Mesothelial cell of epicardium (in vitro differentiated cells): ENCODE measurements at regions not wholly inside any gene's neighbourhood (a gene's known extent, or its start where the extent isn't known, plus 50 kb on each side); places are given as distances from the start of the nearest gene placed in this dataset.

ENCODE experiments used
- DNase-seq, 2 experiments: peaks; one replicate each; pipeline ENCODE4 v3.0.0; 2021; ENCODE audit warnings: low spot score in 2 of 2; ENCODE audit not compliant: unreplicated experiment in 2 of 2
- H3K27ac Mint-ChIP-seq: 2 replicates; pipeline ENCODE4 v1.8.0; 2021; ENCODE audit warnings: mixed read lengths
- H3K27me3 Mint-ChIP-seq: 2 replicates; pipeline ENCODE4 v1.8.0; 2021; ENCODE audit warnings: low read depth, mixed read lengths
- H3K36me3 Mint-ChIP-seq: 2 replicates; pipeline ENCODE4 v1.8.0; 2021; ENCODE audit warnings: mixed read lengths
- H3K4me1 Mint-ChIP-seq: 2 replicates; pipeline ENCODE4 v1.8.0; 2021; ENCODE audit warnings: mixed read lengths
- H3K4me3 Mint-ChIP-seq: 2 replicates; pipeline ENCODE4 v1.8.0; 2021; ENCODE audit warnings: mild to moderate bottlenecking, moderate library complexity, mixed read lengths
- H3K9me3 Mint-ChIP-seq: 2 replicates; pipeline ENCODE4 v1.8.0; 2021; ENCODE audit warnings: mixed read lengths
- TF ChIP-seq, protein P1 (sequence below): fragments of 200-600 bp; sonication (generic); IDR thresholded peaks from one replicate; pipeline ENCODE4 v1.5.0; 2021; ENCODE audit warnings: antibody characterized with exemption; ENCODE audit not compliant: unreplicated experiment

DNA sequence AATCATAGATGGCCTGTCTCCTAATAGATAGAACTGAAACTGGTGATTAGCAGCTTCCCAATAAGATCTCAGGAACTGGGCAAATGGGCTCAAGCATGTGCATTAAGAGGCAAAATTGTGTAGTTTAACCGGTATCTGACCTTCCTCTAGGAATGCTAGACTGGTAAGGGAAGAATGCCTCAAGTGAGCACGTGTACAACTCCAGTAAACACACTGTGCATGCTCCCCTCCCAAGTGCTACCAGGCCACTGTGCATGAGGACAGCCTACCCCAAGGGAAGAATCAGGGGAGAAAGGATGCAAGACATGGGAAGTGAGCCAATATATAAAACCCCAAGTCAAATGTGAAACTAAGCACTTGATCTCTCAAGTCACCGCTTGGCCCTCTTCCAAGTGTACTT lies 1157.4 kb upstream of the CDH18 start:
- Mint-ChIP-seq H3K9me3 (peaks cover 17% of the 10 kb centered on the region), H3K4me1 (peaks cover 5% of the 10 kb centered on the region), H3K27me3 (no peaks in the 10 kb centered on the region), H3K27ac (no peak overlapping the region), H3K36me3 (peaks cover 4% of the 10 kb centered on the region), H3K4me3 (no peak overlapping the region)
- TF ChIP-seq, protein P1, sequence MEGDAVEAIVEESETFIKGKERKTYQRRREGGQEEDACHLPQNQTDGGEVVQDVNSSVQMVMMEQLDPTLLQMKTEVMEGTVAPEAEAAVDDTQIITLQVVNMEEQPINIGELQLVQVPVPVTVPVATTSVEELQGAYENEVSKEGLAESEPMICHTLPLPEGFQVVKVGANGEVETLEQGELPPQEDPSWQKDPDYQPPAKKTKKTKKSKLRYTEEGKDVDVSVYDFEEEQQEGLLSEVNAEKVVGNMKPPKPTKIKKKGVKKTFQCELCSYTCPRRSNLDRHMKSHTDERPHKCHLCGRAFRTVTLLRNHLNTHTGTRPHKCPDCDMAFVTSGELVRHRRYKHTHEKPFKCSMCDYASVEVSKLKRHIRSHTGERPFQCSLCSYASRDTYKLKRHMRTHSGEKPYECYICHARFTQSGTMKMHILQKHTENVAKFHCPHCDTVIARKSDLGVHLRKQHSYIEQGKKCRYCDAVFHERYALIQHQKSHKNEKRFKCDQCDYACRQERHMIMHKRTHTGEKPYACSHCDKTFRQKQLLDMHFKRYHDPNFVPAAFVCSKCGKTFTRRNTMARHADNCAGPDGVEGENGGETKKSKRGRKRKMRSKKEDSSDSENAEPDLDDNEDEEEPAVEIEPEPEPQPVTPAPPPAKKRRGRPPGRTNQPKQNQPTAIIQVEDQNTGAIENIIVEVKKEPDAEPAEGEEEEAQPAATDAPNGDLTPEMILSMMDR: no peak
- no peak for DNase-seq

DNA sequence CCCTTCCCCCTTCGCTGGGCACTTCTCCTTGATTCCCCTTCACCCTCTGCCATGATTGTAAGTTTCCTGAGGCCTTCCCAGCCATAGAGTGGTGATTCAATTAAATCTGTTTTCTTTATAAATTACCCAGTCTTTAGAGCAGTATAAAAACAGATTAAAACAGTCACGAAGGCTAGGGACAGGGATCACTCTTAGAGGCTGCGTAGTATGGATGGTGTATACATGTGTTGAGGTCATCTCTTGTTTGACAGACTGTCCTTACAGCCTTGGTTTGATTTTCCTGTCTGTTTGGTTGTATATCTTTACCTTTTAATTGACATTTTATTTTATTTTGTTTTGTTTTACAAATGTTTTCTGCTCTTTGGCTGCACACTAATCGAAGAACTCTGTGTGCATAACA lies 1155.7 kb upstream of the CDH18 start:
- peaks cover 4% of the 10 kb centered on the region for H3K36me3 Mint-ChIP-seq
- H3K4me1 Mint-ChIP-seq: peaks cover 5% of the 10 kb centered on the region
- no peaks in the 10 kb centered on the region for H3K27me3 Mint-ChIP-seq
- no peak overlapping the region for H3K27ac Mint-ChIP-seq
- no peak overlapping the region for H3K4me3 Mint-ChIP-seq
- H3K9me3 Mint-ChIP-seq: peaks cover 13% of the 10 kb centered on the region
- TF ChIP-seq, protein P1: no peak
- no peak for DNase-seq

DNA sequence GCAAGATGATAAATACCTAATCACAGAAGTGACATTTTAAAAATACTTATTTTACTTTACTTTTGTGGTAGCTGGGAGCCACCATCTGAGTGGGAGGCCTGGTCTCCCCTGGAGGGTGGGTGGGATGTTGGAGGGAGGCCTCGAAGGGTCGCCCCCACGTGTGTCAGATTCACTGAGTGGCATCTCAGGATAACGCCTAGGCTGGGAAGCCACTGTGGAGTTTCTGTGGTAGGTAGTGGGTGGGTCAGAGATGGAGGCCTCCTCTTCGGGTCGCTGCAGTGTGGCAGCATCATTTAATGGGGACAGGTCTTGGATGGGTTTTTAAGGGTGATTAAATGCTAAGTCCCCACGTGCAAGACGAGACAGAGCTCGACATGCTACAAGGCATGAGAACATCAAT lies 1154.8 kb upstream of the CDH18 start:
- H3K27me3 Mint-ChIP-seq: no peaks in the 10 kb centered on the region
- peaks cover 5% of the 10 kb centered on the region for H3K4me1 Mint-ChIP-seq
- TF ChIP-seq, protein P1: no peak
- H3K9me3 Mint-ChIP-seq: peaks cover 5% of the 10 kb centered on the region
- no peak for DNase-seq
- no peak overlapping the region for H3K4me3 Mint-ChIP-seq
- no peak overlapping the region for H3K27ac Mint-ChIP-seq
- no peaks in the 10 kb centered on the region for H3K36me3 Mint-ChIP-seq

DNA sequence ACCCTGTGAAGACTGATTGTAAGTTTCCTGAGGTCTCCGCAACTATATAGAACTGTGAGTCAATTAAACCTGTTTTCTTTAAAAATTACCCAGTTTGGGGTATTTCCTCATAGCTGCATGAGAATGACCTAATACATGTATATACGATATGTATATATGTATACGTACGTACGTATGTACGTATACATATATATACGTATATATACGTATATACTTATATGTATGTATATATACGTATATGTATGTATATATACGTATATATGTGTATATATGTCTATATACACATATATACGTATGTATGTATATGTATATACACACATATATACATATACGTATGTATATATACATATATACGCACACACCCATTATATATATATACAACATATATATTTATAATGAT lies 1153.0 kb upstream of the CDH18 start:
- Mint-ChIP-seq H3K27ac (no peak overlapping the region), H3K4me3 (no peak overlapping the region), H3K4me1 (peaks cover 5% of the 10 kb centered on the region), H3K27me3 (no peaks in the 10 kb centered on the region), H3K36me3 (no peaks in the 10 kb centered on the region), H3K9me3 (no peaks in the 10 kb centered on the region)
- TF ChIP-seq, protein P1: no peak
- DNase-seq: no peak

DNA sequence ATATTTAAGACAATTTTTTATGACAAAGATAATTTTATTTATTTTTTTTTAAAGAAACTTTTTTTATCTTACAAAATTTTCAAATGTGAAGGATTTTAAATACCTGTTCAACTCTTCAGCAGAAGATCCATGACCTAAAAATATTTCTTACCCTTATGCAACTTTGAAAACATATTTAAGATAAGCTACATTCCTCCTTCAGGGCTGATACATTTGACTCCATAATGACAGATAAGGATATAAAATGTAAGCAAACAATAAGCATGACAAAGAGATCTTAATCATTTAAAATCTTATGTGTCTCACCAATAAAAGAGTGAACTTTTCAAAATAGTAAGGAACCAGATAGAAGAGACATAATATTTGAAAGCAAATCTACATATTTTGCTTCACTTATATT lies 1138.2 kb upstream of the CDH18 start:
- no peak for DNase-seq
- H3K27ac Mint-ChIP-seq: no peak overlapping the region
- TF ChIP-seq, protein P1: no peak
- peaks cover 5% of the 10 kb centered on the region for H3K4me1 Mint-ChIP-seq
- H3K27me3 Mint-ChIP-seq: no peaks in the 10 kb centered on the region
- peaks cover 16% of the 10 kb centered on the region for H3K9me3 Mint-ChIP-seq
- H3K36me3 Mint-ChIP-seq: peaks cover 4% of the 10 kb centered on the region
- H3K4me3 Mint-ChIP-seq: no peak overlapping the region

DNA sequence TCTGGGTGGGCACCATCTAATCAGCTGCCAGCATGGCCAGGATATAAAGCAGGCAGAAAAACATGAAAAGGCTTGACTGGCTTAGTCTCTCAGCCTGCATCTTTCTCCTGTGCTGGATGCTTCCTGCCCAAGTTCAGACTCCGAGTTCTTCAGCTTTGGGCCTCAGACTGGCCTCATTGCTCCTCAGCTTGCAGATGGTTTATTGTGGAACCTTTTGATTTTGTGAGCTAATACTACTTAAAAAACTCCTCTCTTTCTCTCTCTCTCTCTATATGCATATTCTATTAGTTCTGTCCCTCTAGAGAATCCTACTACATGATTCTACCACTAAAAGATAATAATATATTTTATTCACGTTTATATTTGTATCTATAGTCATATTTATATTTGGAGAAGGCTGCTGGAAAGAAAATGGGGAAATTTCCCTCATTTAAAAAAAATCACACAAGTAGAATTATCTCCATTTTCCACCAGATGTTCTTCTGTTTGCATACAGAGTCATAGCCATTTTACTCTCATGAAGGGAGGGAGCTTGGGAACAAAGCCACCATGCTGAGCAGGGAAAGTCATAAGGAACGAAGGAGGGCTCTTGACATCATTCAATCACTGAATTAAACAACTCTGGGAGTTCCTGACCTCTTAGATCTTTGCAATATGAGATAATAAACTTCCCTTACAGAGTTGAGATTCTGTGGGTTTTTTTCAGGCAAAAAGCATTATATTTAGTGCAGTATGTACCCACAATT lies 1137.4 kb upstream of the CDH18 start:
- Mint-ChIP-seq H3K27ac (no peak overlapping the region), H3K27me3 (no peaks in the 10 kb centered on the region), H3K36me3 (peaks cover 4% of the 10 kb centered on the region), H3K9me3 (peaks cover 16% of the 10 kb centered on the region), H3K4me3 (no peak overlapping the region), H3K4me1 (peaks cover 5% of the 10 kb centered on the region)
- DNase-seq: no peak
- TF ChIP-seq, protein P1: no peak
